Prostate gland (tissue), 2 donors: ENCODE measurements at regions not wholly inside any gene's neighbourhood (a gene's known extent, or its start where the extent isn't known, plus 50 kb on each side); places are given as distances from the start of the nearest gene placed in this dataset.

ENCODE experiments used
- POLR2A ChIP-seq: fragments of 450-650 bp; IDR thresholded peaks from one replicate; pipeline ENCODE4 v1.6.1; 2016; ENCODE audit warnings: antibody characterized with exemption, mild to moderate bottlenecking
- POLR2AphosphoS5 ChIP-seq: sonication (generic); formaldehyde crosslinking; IDR thresholded peaks from one replicate; pipeline ENCODE4 v1.6.1; 2017; ENCODE audit warnings: antibody characterized with exemption
- TF ChIP-seq, protein P1 (sequence below), 4 experiments: fragments of 200-600 bp in 2 of 4; fragments of 450-650 bp in 2 of 4; sonication (generic) in 2 of 4; IDR thresholded peaks; 1 replicate in 3 of 4; 2 replicates in 1 of 4; pipeline ENCODE4 v1.5.1; 2016 to 2019; ENCODE audit warnings: antibody characterized with exemption in 4 of 4, mild to moderate bottlenecking in 2 of 4, moderate library complexity in 2 of 4

DNA sequence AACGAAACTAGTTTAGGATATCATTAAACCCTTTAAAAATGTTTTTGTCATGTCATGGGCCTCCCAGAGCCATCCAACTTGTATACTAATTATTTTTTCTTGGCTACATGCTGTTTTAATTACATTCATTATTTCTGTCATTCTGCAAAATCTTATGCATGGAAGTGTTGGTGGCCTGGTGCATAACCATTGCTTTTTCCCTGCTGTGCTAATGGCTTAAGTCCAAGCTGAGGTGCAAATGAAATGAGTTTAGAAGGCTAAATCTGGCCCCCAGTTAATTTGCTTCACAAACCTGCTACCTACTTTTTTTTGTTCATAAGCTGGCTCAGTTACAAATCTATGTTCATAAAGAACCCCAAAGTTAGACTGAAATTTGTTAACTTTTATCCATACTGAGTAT lies 1249.9 kb downstream of the EPHA7 start:
- TF ChIP-seq POLR2A: no peak
- TF ChIP-seq, protein P1, sequence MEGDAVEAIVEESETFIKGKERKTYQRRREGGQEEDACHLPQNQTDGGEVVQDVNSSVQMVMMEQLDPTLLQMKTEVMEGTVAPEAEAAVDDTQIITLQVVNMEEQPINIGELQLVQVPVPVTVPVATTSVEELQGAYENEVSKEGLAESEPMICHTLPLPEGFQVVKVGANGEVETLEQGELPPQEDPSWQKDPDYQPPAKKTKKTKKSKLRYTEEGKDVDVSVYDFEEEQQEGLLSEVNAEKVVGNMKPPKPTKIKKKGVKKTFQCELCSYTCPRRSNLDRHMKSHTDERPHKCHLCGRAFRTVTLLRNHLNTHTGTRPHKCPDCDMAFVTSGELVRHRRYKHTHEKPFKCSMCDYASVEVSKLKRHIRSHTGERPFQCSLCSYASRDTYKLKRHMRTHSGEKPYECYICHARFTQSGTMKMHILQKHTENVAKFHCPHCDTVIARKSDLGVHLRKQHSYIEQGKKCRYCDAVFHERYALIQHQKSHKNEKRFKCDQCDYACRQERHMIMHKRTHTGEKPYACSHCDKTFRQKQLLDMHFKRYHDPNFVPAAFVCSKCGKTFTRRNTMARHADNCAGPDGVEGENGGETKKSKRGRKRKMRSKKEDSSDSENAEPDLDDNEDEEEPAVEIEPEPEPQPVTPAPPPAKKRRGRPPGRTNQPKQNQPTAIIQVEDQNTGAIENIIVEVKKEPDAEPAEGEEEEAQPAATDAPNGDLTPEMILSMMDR (IDR thresholded peaks at IDR 0.05): no peak
- no peak for TF ChIP-seq POLR2AphosphoS5
